ENCODE measurements at regions not wholly inside any gene's neighbourhood (a gene's known extent, or its start where the extent isn't known, plus 50 kb on each side); places are given as distances from the start of the nearest gene placed in this dataset.

DNA sequence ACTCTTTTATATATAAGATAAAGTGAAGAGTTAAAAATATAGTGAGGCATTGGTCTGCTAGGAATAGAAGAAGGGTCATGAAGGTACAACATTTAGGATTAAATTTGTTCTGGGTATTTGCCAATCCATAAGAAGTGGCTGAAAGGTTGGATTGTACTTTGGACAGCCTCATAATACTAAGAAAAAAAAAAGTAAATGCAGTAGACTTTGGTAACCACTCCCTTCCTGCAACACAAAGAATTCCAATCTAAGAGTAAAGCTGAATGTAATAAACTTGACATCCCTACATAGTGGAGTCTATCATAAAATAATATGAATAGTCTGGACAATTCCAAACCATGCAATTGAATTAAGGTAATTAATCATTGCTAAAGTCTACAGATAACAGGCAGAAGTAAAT lies 2294.4 kb downstream of the LRRC4C start:
- Histone ChIP-seq H3K4me2 (ENCODE audit: low read depth, low read length, poor library complexity, severe bottlenecking) (no peak overlapping the region), H3K4me3 (ENCODE audit: low read length) (no peak overlapping the region), H3K9ac (ENCODE audit: low read length) (no peak overlapping the region), H4K20me1 (ENCODE audit: insufficient read depth, low read depth, low read length) (no peaks in the 10 kb centered on the region), H3K27ac (ENCODE audit: low read length) (no peak overlapping the region), H3K4me1 (ENCODE audit: low read length) (no peaks in the 10 kb centered on the region), H2AFZ (ENCODE audit: low read length) (no peak overlapping the region), H3K36me3 (ENCODE audit: insufficient read depth, low read length) (no peaks in the 10 kb centered on the region), H3K9me2 (replicated peaks; ENCODE audit: insufficient read depth, low read length) (no peaks in the 10 kb centered on the region), H3K9me3 (ENCODE audit: low read length) (peaks cover 13% of the 10 kb centered on the region), H3K79me2 (ENCODE audit: low read length) (no peaks in the 10 kb centered on the region), H3K27me3 (ENCODE audit: low read length) (no peaks in the 10 kb centered on the region)
- no peak for DNase-seq

DNA sequence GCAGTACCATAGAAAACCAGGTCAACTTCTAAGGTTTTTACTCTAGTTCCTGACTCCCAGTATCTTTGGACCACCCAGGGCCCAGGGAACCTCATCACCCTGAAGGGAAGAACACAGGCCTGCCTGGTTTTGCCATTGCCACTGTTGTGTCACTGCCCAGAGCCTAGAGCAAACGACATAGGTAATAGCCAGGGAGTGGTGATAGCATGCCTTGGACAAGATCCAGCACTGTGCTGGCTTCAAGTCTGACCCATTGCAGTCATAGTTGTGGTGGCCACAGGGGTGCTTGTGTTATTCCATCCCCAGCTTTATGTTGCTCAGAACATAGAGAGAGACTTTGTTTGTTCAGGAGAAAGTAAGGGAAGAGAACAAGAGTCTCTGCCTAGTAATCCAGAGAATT lies 2310.2 kb downstream of the LRRC4C start:
- DNase-seq = no peak
- H3K9ac ChIP-seq (ENCODE audit: low read length) = no peak overlapping the region

DNA sequence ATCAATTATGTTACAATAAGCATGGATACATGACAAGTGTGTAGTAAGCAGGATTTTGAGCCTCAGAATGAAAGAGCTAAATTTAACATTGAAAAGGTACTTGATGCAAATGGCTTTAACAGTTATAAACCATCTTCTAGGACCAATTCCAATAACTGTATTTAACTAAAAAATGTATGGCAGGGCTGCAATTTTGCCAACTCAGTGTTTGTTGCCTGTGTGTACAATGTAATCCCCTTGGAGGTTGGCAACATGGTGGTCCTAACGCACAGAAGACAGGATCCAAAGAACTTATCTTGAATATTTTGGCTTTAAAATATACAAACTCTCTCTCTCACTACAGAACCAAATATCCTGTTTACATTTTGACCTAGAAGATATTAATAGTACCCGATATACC lies 2314.1 kb downstream of the LRRC4C start:
- no peak overlapping the region for H3K27ac ChIP-seq (ENCODE audit: low read length)
- no peaks in the 10 kb centered on the region for H3K36me3 ChIP-seq (ENCODE audit: insufficient read depth, low read length)
- H3K9me2 ChIP-seq (replicated peaks; ENCODE audit: insufficient read depth, low read length) = no peaks in the 10 kb centered on the region
- no peaks in the 10 kb centered on the region for H3K79me2 ChIP-seq (ENCODE audit: low read length)
- no peaks in the 10 kb centered on the region for H4K20me1 ChIP-seq (ENCODE audit: insufficient read depth, low read depth, low read length)
- DNase-seq = no peak
- H3K27me3 ChIP-seq (ENCODE audit: low read length) = no peaks in the 10 kb centered on the region
- H3K4me1 ChIP-seq (ENCODE audit: low read length) = no peaks in the 10 kb centered on the region
- H3K4me3 ChIP-seq (ENCODE audit: low read length) = no peak overlapping the region
- peaks cover 29% of the 10 kb centered on the region for H3K9me3 ChIP-seq (ENCODE audit: low read length)
- no peak overlapping the region for H3K9ac ChIP-seq (ENCODE audit: low read length)
- no peak overlapping the region for H3K4me2 ChIP-seq (ENCODE audit: low read depth, low read length, poor library complexity, severe bottlenecking)
- no peak overlapping the region for H2AFZ ChIP-seq (ENCODE audit: low read length)

More for the DNA sequence above, 2310.2 kb downstream of the LRRC4C start:
- Histone ChIP-seq H3K79me2 (ENCODE audit: low read length) (no peaks in the 10 kb centered on the region), H3K36me3 (ENCODE audit: insufficient read depth, low read length) (no peaks in the 10 kb centered on the region), H3K9me2 (replicated peaks; ENCODE audit: insufficient read depth, low read length) (no peaks in the 10 kb centered on the region), H3K9me3 (ENCODE audit: low read length) (peaks cover 20% of the 10 kb centered on the region), H3K27ac (ENCODE audit: low read length) (no peak overlapping the region), H4K20me1 (ENCODE audit: insufficient read depth, low read depth, low read length) (no peaks in the 10 kb centered on the region), H3K4me1 (ENCODE audit: low read length) (no peaks in the 10 kb centered on the region), H3K4me3 (ENCODE audit: low read length) (no peak overlapping the region), H2AFZ (ENCODE audit: low read length) (no peak overlapping the region), H3K4me2 (ENCODE audit: low read depth, low read length, poor library complexity, severe bottlenecking) (no peak overlapping the region), H3K27me3 (ENCODE audit: low read length) (no peaks in the 10 kb centered on the region)

DNA sequence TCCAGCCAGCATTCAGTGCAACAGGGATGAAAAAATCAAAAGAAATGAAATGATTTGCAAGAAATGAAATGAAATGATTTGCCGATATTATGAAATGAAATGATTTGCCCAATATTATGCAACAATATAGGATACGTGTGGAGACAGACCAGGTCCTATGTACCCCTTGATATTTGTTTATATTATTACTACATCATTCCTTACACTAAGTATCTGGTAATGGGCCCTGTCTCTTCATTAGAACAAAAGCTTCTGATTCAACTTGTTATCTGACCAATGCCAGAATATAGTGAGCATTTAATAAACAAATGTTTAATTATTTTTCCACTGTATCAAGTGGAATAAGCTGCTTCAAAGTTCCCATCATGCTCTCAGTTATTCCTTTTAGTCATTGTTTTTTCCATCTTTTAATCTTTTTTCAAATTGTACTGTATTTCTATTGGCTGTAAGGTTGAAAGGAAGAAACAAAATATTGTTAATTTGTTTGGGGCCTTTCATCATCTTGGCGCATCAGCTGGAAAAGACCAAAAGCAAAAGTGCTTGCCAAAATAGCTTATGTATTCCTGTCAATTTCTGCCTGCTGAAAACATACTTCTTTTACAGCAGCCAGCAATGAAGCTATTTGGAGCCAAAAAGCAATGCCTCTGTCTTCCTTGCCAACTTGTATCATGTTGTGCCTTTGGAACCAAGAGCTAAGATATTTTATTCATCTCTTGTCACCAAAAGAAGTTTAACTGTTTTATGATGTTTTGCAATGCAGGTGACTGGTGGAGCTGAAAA lies 2314.9 kb downstream of the LRRC4C start:
- H3K9me3 ChIP-seq (ENCODE audit: low read length) = peaks cover 31% of the 10 kb centered on the region
- H3K4me1 ChIP-seq (ENCODE audit: low read length) = no peaks in the 10 kb centered on the region
- no peak overlapping the region for H3K27ac ChIP-seq (ENCODE audit: low read length)
- H3K27me3 ChIP-seq (ENCODE audit: low read length) = no peaks in the 10 kb centered on the region
- H2AFZ ChIP-seq (ENCODE audit: low read length) = no peak overlapping the region
- H3K9me2 ChIP-seq (replicated peaks; ENCODE audit: insufficient read depth, low read length) = no peaks in the 10 kb centered on the region
- no peaks in the 10 kb centered on the region for H3K79me2 ChIP-seq (ENCODE audit: low read length)
- no peaks in the 10 kb centered on the region for H4K20me1 ChIP-seq (ENCODE audit: insufficient read depth, low read depth, low read length)
- no peak overlapping the region for H3K4me3 ChIP-seq (ENCODE audit: low read length)
- H3K4me2 ChIP-seq (ENCODE audit: low read depth, low read length, poor library complexity, severe bottlenecking) = no peak overlapping the region
- no peak overlapping the region for H3K9ac ChIP-seq (ENCODE audit: low read length)
- DNase-seq = no peak
- no peaks in the 10 kb centered on the region for H3K36me3 ChIP-seq (ENCODE audit: insufficient read depth, low read length)

DNA sequence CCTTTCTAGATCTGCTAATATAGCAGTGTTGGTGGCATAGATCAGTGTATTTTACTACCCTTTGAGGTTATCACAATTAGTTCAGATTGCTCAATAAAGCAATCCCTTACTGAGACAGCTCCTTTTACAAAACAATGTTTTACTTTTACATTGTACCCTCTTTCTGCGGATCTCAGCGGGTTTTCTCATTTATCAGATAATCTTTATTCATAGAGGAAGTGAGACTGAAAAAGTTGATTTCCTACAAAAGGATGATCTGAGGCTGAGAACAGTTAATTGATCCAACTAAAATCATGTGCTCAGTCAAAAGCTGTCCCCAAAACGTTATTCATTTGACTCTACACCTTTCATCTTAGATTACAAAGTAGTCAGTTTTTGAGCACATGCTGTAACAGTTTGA lies 2319.9 kb downstream of the LRRC4C start:
- Histone ChIP-seq H3K4me2 (ENCODE audit: low read depth, low read length, poor library complexity, severe bottlenecking) (no peak overlapping the region), H3K27me3 (ENCODE audit: low read length) (no peaks in the 10 kb centered on the region), H3K9me3 (ENCODE audit: low read length) (peaks cover 27% of the 10 kb centered on the region), H2AFZ (ENCODE audit: low read length) (no peak overlapping the region), H4K20me1 (ENCODE audit: insufficient read depth, low read depth, low read length) (no peaks in the 10 kb centered on the region), H3K4me3 (ENCODE audit: low read length) (no peak overlapping the region), H3K36me3 (ENCODE audit: insufficient read depth, low read length) (no peaks in the 10 kb centered on the region), H3K9ac (ENCODE audit: low read length) (no peak overlapping the region), H3K9me2 (replicated peaks; ENCODE audit: insufficient read depth, low read length) (no peaks in the 10 kb centered on the region), H3K27ac (ENCODE audit: low read length) (no peak overlapping the region), H3K4me1 (ENCODE audit: low read length) (no peaks in the 10 kb centered on the region), H3K79me2 (ENCODE audit: low read length) (no peaks in the 10 kb centered on the region)
- DNase-seq = no peak

DNA sequence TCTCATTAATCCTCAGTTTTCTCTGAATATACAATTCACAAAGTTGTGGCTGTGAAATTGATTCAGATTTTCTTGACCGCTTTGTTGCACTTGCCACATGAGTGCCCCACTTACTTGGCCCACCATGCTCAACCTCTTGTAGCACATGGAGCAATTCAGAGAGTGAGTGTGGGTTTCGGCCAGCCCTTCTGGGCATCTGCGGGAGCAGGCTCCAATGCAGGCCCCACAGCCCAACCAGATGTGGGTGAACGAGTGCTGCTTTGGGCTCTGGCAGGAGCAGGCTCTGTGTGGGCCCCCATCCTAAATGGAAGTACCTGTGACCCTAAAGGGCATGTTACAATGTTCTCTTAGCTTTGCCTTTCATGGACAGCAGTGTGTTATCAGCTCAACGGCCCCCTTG lies 2338.6 kb downstream of the LRRC4C start:
- Histone ChIP-seq H3K4me3 (ENCODE audit: low read length) (no peak overlapping the region), H3K9me3 (ENCODE audit: low read length) (peaks cover 17% of the 10 kb centered on the region), H3K4me2 (ENCODE audit: low read depth, low read length, poor library complexity, severe bottlenecking) (no peak overlapping the region), H3K4me1 (ENCODE audit: low read length) (no peaks in the 10 kb centered on the region), H3K79me2 (ENCODE audit: low read length) (no peaks in the 10 kb centered on the region), H3K27me3 (ENCODE audit: low read length) (no peaks in the 10 kb centered on the region), H4K20me1 (ENCODE audit: insufficient read depth, low read depth, low read length) (no peaks in the 10 kb centered on the region), H3K9me2 (replicated peaks; ENCODE audit: insufficient read depth, low read length) (no peaks in the 10 kb centered on the region), H2AFZ (ENCODE audit: low read length) (no peak overlapping the region), H3K27ac (ENCODE audit: low read length) (no peak overlapping the region), H3K36me3 (ENCODE audit: insufficient read depth, low read length) (no peaks in the 10 kb centered on the region), H3K9ac (ENCODE audit: low read length) (no peak overlapping the region)
- no peak for DNase-seq

DNA sequence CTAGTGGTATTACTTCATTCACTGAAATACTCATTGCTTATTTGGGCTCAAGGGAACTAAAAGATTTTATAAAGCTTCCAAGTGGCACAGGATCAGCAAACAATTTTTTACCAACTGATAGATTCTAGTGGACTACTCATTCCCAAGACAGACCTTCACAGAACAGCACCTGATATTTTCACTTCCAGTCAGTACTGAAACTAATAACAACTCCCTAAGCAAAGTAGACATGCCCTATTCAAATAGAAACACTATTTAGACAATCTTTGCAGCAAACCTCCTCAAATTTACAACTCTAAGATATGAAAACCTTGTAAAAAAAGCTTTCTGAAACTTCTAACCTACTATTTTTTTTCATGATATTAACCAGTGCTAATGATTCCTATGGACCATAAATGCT lies 2345.8 kb downstream of the LRRC4C start:
- Histone ChIP-seq H3K9me3 (ENCODE audit: low read length) (peaks cover 34% of the 10 kb centered on the region), H3K9ac (ENCODE audit: low read length) (no peak overlapping the region), H3K79me2 (ENCODE audit: low read length) (no peaks in the 10 kb centered on the region), H3K9me2 (replicated peaks; ENCODE audit: insufficient read depth, low read length) (no peaks in the 10 kb centered on the region), H3K36me3 (ENCODE audit: insufficient read depth, low read length) (no peaks in the 10 kb centered on the region), H3K27ac (ENCODE audit: low read length) (no peak overlapping the region), H2AFZ (ENCODE audit: low read length) (no peak overlapping the region), H4K20me1 (ENCODE audit: insufficient read depth, low read depth, low read length) (no peaks in the 10 kb centered on the region), H3K4me3 (ENCODE audit: low read length) (no peak overlapping the region), H3K27me3 (ENCODE audit: low read length) (no peaks in the 10 kb centered on the region), H3K4me1 (ENCODE audit: low read length) (no peaks in the 10 kb centered on the region), H3K4me2 (ENCODE audit: low read depth, low read length, poor library complexity, severe bottlenecking) (no peak overlapping the region)
- no peak for DNase-seq

DNA sequence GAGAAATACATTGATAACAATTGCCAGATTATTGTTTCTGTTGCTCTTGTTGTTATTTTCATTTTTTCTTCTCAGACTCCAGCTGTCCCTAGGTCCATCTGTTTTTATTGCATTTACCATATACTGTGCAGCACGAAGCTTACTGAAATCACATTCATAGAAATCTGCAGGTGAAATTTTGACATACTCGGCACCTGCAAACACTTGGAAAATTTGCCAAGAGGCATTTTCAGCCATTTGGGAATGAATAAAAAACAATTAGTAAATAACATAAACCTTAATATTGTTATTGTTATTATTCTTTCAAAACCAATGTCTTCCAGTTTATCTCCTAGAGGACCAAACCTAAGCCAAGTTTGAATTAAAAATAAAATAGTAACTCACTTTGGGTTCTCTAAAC lies 2357.2 kb downstream of the LRRC4C start:
- H3K4me1 ChIP-seq (ENCODE audit: low read length) = no peaks in the 10 kb centered on the region
- no peak overlapping the region for H2AFZ ChIP-seq (ENCODE audit: low read length)
- H3K36me3 ChIP-seq (ENCODE audit: insufficient read depth, low read length) = no peaks in the 10 kb centered on the region
- H3K9ac ChIP-seq (ENCODE audit: low read length) = no peak overlapping the region
- H3K4me2 ChIP-seq (ENCODE audit: low read depth, low read length, poor library complexity, severe bottlenecking) = no peak overlapping the region
- H3K9me3 ChIP-seq (ENCODE audit: low read length) = peaks cover 25% of the 10 kb centered on the region
- no peaks in the 10 kb centered on the region for H4K20me1 ChIP-seq (ENCODE audit: insufficient read depth, low read depth, low read length)
- no peaks in the 10 kb centered on the region for H3K79me2 ChIP-seq (ENCODE audit: low read length)
- DNase-seq = no peak
- H3K9me2 ChIP-seq (replicated peaks; ENCODE audit: insufficient read depth, low read length) = no peaks in the 10 kb centered on the region
- H3K4me3 ChIP-seq (ENCODE audit: low read length) = no peak overlapping the region
- H3K27me3 ChIP-seq (ENCODE audit: low read length) = no peaks in the 10 kb centered on the region
- no peak overlapping the region for H3K27ac ChIP-seq (ENCODE audit: low read length)
